ENCODE measurements at regions not wholly inside any gene's neighbourhood (a gene's known extent, or its start where the extent isn't known, plus 50 kb on each side); places are given as distances from the start of the nearest gene placed in this dataset.

DNA sequence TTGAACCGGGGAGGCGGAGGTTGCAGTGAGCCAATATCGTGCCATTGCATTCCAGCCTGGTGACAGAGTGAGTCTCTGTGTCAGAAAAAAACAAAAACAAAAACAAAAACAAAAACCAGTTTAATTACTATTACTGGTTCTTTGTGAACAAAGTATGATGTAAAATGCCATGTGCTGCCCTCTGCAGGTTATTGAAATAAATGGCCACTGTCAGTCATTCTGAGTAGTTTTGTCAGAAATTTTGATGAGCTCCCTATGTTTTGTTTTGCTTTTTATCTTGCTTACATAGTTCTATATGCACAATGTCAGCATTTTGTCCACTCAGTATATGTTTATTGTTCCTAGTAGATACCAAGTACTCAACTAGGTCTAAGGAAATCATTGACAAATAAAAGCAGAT lies 423.6 kb upstream of the CHST9 start:
- TF ChIP-seq, protein P1, sequence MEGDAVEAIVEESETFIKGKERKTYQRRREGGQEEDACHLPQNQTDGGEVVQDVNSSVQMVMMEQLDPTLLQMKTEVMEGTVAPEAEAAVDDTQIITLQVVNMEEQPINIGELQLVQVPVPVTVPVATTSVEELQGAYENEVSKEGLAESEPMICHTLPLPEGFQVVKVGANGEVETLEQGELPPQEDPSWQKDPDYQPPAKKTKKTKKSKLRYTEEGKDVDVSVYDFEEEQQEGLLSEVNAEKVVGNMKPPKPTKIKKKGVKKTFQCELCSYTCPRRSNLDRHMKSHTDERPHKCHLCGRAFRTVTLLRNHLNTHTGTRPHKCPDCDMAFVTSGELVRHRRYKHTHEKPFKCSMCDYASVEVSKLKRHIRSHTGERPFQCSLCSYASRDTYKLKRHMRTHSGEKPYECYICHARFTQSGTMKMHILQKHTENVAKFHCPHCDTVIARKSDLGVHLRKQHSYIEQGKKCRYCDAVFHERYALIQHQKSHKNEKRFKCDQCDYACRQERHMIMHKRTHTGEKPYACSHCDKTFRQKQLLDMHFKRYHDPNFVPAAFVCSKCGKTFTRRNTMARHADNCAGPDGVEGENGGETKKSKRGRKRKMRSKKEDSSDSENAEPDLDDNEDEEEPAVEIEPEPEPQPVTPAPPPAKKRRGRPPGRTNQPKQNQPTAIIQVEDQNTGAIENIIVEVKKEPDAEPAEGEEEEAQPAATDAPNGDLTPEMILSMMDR (IDR thresholded peaks at IDR 0.05; ENCODE audit: insufficient read depth, low read depth, low read length), result peak; percentile 52
- TF ChIP-seq EZH2 (IDR thresholded peaks at IDR 0.05; ENCODE audit: insufficient read depth, low read length), result no peak

Data from astrocyte (in vitro differentiated cells and primary cell).